ENCODE measurements at regions not wholly inside any gene's neighbourhood (a gene's known extent, or its start where the extent isn't known, plus 50 kb on each side); places are given as distances from the start of the nearest gene placed in this dataset.

DNA sequence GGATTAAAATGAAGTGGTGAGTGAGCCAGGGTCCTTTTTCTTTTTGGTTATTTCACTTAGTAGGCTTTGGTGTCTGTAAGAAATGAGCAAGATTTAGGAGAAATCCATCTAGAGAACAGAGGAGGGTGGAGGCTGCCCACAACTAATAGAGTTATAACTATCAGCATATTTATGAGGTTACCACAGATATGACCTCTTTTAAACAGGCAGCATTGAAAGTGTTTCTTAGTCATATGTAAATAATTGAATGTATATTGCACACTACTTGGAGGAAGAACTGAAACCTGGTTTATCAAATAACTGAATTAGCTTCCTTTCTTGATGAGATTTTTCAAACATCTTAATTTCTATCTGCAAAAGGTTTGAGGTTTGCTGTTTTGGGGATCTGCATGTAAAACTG, 483.1 kb upstream of the PIK3R1 start:
- FAIRE-seq, result no peak
- no peak for TF ChIP-seq EZH2 (IDR thresholded peaks at IDR 0.05; ENCODE audit: low read length)
- TF ChIP-seq, protein P1, sequence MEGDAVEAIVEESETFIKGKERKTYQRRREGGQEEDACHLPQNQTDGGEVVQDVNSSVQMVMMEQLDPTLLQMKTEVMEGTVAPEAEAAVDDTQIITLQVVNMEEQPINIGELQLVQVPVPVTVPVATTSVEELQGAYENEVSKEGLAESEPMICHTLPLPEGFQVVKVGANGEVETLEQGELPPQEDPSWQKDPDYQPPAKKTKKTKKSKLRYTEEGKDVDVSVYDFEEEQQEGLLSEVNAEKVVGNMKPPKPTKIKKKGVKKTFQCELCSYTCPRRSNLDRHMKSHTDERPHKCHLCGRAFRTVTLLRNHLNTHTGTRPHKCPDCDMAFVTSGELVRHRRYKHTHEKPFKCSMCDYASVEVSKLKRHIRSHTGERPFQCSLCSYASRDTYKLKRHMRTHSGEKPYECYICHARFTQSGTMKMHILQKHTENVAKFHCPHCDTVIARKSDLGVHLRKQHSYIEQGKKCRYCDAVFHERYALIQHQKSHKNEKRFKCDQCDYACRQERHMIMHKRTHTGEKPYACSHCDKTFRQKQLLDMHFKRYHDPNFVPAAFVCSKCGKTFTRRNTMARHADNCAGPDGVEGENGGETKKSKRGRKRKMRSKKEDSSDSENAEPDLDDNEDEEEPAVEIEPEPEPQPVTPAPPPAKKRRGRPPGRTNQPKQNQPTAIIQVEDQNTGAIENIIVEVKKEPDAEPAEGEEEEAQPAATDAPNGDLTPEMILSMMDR (optimal IDR thresholded peaks at IDR 0.05 in 1 of 3, IDR thresholded peaks at IDR 0.05 in 1 of 3, conservative IDR thresholded peaks at IDR 0.05 in 1 of 3; ENCODE audit: extremely low read depth in 1 of 3, insufficient read depth in 2 of 3, low read length in 3 of 3), result no peak
- dilution Hi-C loops (cut with MboI; ENCODE audit: extremely low pct_ligation_motif_present, low sequenced_read_pairs), result no loop called here

DNA sequence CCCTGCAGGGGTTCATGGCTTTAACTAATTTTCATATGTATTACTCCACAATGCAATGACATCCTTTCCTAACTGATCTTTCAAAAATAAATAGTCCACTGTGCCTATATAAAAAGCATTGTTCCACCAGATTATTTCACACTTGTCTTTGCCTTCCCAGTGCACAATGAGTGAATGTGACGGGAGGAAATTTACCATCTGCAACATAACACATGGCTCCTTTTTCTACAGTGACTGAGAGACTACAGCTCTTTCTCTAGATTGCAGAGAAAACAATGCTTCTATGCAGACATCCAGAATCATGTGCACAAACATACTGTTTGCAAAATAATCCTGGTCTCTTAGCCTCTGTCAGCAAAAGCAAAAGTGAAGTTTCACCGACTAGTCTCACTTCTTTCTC, 483.7 kb upstream of the PIK3R1 start:
- H3K9ac ChIP-seq (ENCODE audit: control insufficient read depth, extremely low read depth, insufficient read depth, low read length), result no peak overlapping the region
- no peak overlapping the region for H2AFZ ChIP-seq (ENCODE audit: control insufficient read depth, low read length)
- no peak for FAIRE-seq
- TF ChIP-seq, protein P1 (optimal IDR thresholded peaks at IDR 0.05 in 1 of 3, IDR thresholded peaks at IDR 0.05 in 1 of 3, conservative IDR thresholded peaks at IDR 0.05 in 1 of 3; ENCODE audit: extremely low read depth in 1 of 3, insufficient read depth in 2 of 3, low read length in 3 of 3), result no peak
- no peak for TF ChIP-seq EZH2 (IDR thresholded peaks at IDR 0.05; ENCODE audit: low read length)
- no peak overlapping the region for H3K27ac ChIP-seq (ENCODE audit: control insufficient read depth, insufficient read depth, low read length)
- no peaks in the 10 kb centered on the region for H3K9me1 ChIP-seq (ENCODE audit: control insufficient read depth, extremely low read depth, insufficient read depth, low read length)
- no peaks in the 10 kb centered on the region for H3K27me3 ChIP-seq (ENCODE audit: control insufficient read depth, extremely low read depth, insufficient read depth, low read length)
- no peaks in the 10 kb centered on the region for H3K4me1 ChIP-seq (ENCODE audit: control insufficient read depth, extremely low read depth, insufficient read depth, low read length)
- no peak for DNase-seq (ENCODE audit: low read depth, low spot score)
- no peaks in the 10 kb centered on the region for H3K79me2 ChIP-seq (ENCODE audit: control insufficient read depth, insufficient read depth, low read length)
- no peak overlapping the region for H3K4me2 ChIP-seq (ENCODE audit: control insufficient read depth, extremely low read depth, insufficient read depth, low read depth, low read length)
- dilution Hi-C loops (cut with MboI; ENCODE audit: extremely low pct_ligation_motif_present, low sequenced_read_pairs), result no loop called here
- no peaks in the 10 kb centered on the region for H3K36me3 ChIP-seq (ENCODE audit: control insufficient read depth in 2 of 2, extremely low read depth in 1 of 2, insufficient read depth in 2 of 2, low read length in 2 of 2)
- H3K4me3 ChIP-seq (ENCODE audit: control insufficient read depth in 2 of 3, extremely low read depth in 1 of 3, insufficient read depth in 2 of 3, low read depth in 1 of 3, low read length in 3 of 3), result no peak overlapping the region
- H3K9me3 ChIP-seq (ENCODE audit: control insufficient read depth, low read depth, low read length), result no peaks in the 10 kb centered on the region
- H4K20me1 ChIP-seq (ENCODE audit: control insufficient read depth, extremely low read depth, insufficient read depth, low read length), result no peaks in the 10 kb centered on the region

More for the DNA sequence above, 483.1 kb upstream of the PIK3R1 start:
- H3K36me3 ChIP-seq (ENCODE audit: control insufficient read depth in 2 of 2, extremely low read depth in 1 of 2, insufficient read depth in 2 of 2, low read length in 2 of 2), result no peaks in the 10 kb centered on the region
- no peak overlapping the region for H3K4me3 ChIP-seq (ENCODE audit: control insufficient read depth in 2 of 3, extremely low read depth in 1 of 3, insufficient read depth in 2 of 3, low read depth in 1 of 3, low read length in 3 of 3)
- no peak overlapping the region for H3K27ac ChIP-seq (ENCODE audit: control insufficient read depth, insufficient read depth, low read length)
- DNase-seq (ENCODE audit: low read depth, low spot score), result no peak
- H2AFZ ChIP-seq (ENCODE audit: control insufficient read depth, low read length), result no peak overlapping the region
- H3K4me2 ChIP-seq (ENCODE audit: control insufficient read depth, extremely low read depth, insufficient read depth, low read depth, low read length), result no peak overlapping the region
- H3K9me3 ChIP-seq (ENCODE audit: control insufficient read depth, low read depth, low read length), result no peaks in the 10 kb centered on the region
- H3K9me1 ChIP-seq (ENCODE audit: control insufficient read depth, extremely low read depth, insufficient read depth, low read length), result no peaks in the 10 kb centered on the region
- no peaks in the 10 kb centered on the region for H4K20me1 ChIP-seq (ENCODE audit: control insufficient read depth, extremely low read depth, insufficient read depth, low read length)
- no peaks in the 10 kb centered on the region for H3K27me3 ChIP-seq (ENCODE audit: control insufficient read depth, extremely low read depth, insufficient read depth, low read length)
- no peaks in the 10 kb centered on the region for H3K4me1 ChIP-seq (ENCODE audit: control insufficient read depth, extremely low read depth, insufficient read depth, low read length)
- H3K9ac ChIP-seq (ENCODE audit: control insufficient read depth, extremely low read depth, insufficient read depth, low read length), result no peak overlapping the region
- H3K79me2 ChIP-seq (ENCODE audit: control insufficient read depth, insufficient read depth, low read length), result no peaks in the 10 kb centered on the region
